Calu3 (cell line): ENCODE measurements at regions not wholly inside any gene's neighbourhood (a gene's known extent, or its start where the extent isn't known, plus 50 kb on each side); places are given as distances from the start of the nearest gene placed in this dataset.
"Not testable (repeated sequence)": the region's sequence is repeated elsewhere in the genome, so short reads cannot be mapped to it uniquely, and the experiment has no call there.

Source experiments
- BruUV-seq: library from RNA; stranded (reverse); fragments of 400-500 nt; replicated peaks from 2 replicates; lab custom pipeline; 2021; lab: Mats Ljungman, UMichigan
- CTCF ChIA-PET: fragments of 300-600 bp; sonication (Branson Sonifier 250); formaldehyde crosslinking; loops from one replicate; lab custom pipeline; 2022; ENCODE audit warnings: antibody characterized with exemption; lab: Charles Lee
- DNase-seq: peaks from one replicate; pipeline ENCODE4 v3.0.0; 2022
- H3K27ac Mint-ChIP-seq: one replicate; pipeline ENCODE4 v1.8.0; 2022; ENCODE audit warnings: mixed read lengths; ENCODE audit not compliant: unreplicated experiment
- H3K27me3 Mint-ChIP-seq: one replicate; pipeline ENCODE4 v1.8.0; 2022; ENCODE audit warnings: mixed read lengths; ENCODE audit not compliant: unreplicated experiment
- H3K36me3 Mint-ChIP-seq: one replicate; pipeline ENCODE4 v1.8.0; 2022; ENCODE audit warnings: mild to moderate bottlenecking, moderate library complexity, mixed read lengths; ENCODE audit not compliant: insufficient read depth, unreplicated experiment
- H3K4me1 Mint-ChIP-seq: one replicate; pipeline ENCODE4 v1.8.0; 2022; ENCODE audit warnings: mild to moderate bottlenecking, low read depth, mixed read lengths; ENCODE audit not compliant: unreplicated experiment
- H3K4me3 Mint-ChIP-seq: one replicate; pipeline ENCODE4 v1.8.0; 2022; ENCODE audit warnings: mild to moderate bottlenecking, low read depth, moderate library complexity, mixed read lengths; ENCODE audit not compliant: unreplicated experiment
- H3K9me3 Mint-ChIP-seq: one replicate; pipeline ENCODE4 v1.8.0; 2022; ENCODE audit warnings: low read depth, mixed read lengths; ENCODE audit not compliant: unreplicated experiment
- CTCF ChIP-seq: fragments of 200-600 bp; IDR thresholded peaks from one replicate; pipeline ENCODE4 v1.8.0; 2022; ENCODE audit warnings: antibody characterized with exemption; ENCODE audit not compliant: unreplicated experiment
- intact Hi-C: fragments of 100-400 bp; cut with micrococcal nuclease; formaldehyde crosslinking; loops from one replicate; pipeline ENCODE4 v1.10.0; 2022; ENCODE audit not compliant: unreplicated experiment

- intact Hi-C loops = no loop called here
- DNase-seq = no peak
- CTCF ChIA-PET = interaction anchor here (0.7 to 1.6 kb wide), 2 partner anchors 41 to 66 kb away, joined by 4 to 6 read pairs; no protein-coding TSS in a partner anchor
- H3K4me1 Mint-ChIP-seq = peaks cover 9% of the 10 kb centered on the region
- no peaks in the 10 kb centered on the region for H3K27me3 Mint-ChIP-seq
- H3K9me3 Mint-ChIP-seq = peaks cover 2% of the 10 kb centered on the region
- TF ChIP-seq CTCF = no peak
- H3K4me3 Mint-ChIP-seq = no peak overlapping the region
- no TSS peak for BruUV-seq
- no peaks in the 10 kb centered on the region for H3K36me3 Mint-ChIP-seq
- H3K27ac Mint-ChIP-seq = no peak overlapping the region
These were observed 87.5 kb downstream of the CD200R1L start for GRCh38 chr3:112759210-112759609.

GRCh38 chr3:112757197-112757596, 89.5 kb downstream of the CD200R1L start:
- intact Hi-C loops = no loop called here
- Mint-ChIP-seq H3K9me3 (peaks cover 2% of the 10 kb centered on the region), H3K4me1 (peaks cover 10% of the 10 kb centered on the region), H3K4me3 (no peak overlapping the region), H3K27me3 (no peaks in the 10 kb centered on the region), H3K27ac (no peak overlapping the region), H3K36me3 (no peaks in the 10 kb centered on the region)
- no TSS peak for BruUV-seq
- CTCF ChIA-PET = no interaction called here
- no peak for DNase-seq
- TF ChIP-seq CTCF = no peak

GRCh38 chr3:112755845-112756613, 90.6 kb downstream of the CD200R1L start:
- intact Hi-C loops = no loop called here
- no TSS peak for BruUV-seq
- no peak for DNase-seq
- Mint-ChIP-seq H3K4me3 (no peak overlapping the region), H3K4me1 (peaks cover 20% of the 10 kb centered on the region), H3K36me3 (no peaks in the 10 kb centered on the region), H3K27me3 (no peaks in the 10 kb centered on the region), H3K9me3 (peaks cover 2% of the 10 kb centered on the region), H3K27ac (no peak overlapping the region)
- TF ChIP-seq CTCF = no peak
- CTCF ChIA-PET = no interaction called here

- intact Hi-C loops, H3K9me3 Mint-ChIP-seq, H3K27me3 Mint-ChIP-seq, H3K27ac Mint-ChIP-seq, DNase-seq, H3K4me3 Mint-ChIP-seq, CTCF ChIA-PET, BruUV-seq, H3K36me3 Mint-ChIP-seq: not testable (repeated sequence)
- peaks cover 20% of the 10 kb centered on the region for H3K4me1 Mint-ChIP-seq
These were observed 91.6 kb downstream of the CD200R1L start for GRCh38 chr3:112755046-112755445.
